ENCODE measurements at regions not wholly inside any gene's neighbourhood (a gene's known extent, or its start where the extent isn't known, plus 50 kb on each side); places are given as distances from the start of the nearest gene placed in this dataset.
A peak's percentile ranks its signal among the peaks of the same experiment; 100 is the strongest.
"Not testable (repeated sequence)": the region's sequence is repeated elsewhere in the genome, so short reads cannot be mapped to it uniquely, and the experiment has no call there.

DNA sequence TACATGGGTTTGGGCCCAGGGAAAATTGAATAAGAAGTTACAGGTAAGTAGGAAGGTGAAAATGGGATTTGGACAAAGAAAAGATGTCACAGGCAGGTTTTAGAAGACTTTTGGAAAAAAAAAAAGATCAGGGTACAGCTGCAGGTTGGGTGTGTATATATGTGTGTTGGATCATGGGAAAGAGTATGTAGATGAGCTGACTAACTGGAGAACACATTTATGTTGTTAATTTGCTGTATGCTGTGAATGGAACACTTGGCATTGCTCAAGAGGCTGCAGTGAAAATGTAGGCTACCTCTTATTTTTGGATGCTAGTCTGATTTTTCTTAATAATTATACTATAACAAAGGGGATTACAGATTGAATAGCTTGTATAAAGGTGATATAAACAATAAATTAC lies 577.7 kb upstream of the USP24 start:
- H3K27me3 ChIP-seq: no peaks in the 10 kb centered on the region
- H3K9me3 ChIP-seq: no peaks in the 10 kb centered on the region
- TF ChIP-seq, protein P1, sequence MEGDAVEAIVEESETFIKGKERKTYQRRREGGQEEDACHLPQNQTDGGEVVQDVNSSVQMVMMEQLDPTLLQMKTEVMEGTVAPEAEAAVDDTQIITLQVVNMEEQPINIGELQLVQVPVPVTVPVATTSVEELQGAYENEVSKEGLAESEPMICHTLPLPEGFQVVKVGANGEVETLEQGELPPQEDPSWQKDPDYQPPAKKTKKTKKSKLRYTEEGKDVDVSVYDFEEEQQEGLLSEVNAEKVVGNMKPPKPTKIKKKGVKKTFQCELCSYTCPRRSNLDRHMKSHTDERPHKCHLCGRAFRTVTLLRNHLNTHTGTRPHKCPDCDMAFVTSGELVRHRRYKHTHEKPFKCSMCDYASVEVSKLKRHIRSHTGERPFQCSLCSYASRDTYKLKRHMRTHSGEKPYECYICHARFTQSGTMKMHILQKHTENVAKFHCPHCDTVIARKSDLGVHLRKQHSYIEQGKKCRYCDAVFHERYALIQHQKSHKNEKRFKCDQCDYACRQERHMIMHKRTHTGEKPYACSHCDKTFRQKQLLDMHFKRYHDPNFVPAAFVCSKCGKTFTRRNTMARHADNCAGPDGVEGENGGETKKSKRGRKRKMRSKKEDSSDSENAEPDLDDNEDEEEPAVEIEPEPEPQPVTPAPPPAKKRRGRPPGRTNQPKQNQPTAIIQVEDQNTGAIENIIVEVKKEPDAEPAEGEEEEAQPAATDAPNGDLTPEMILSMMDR (IDR thresholded peaks at IDR 0.05): no peak
- no peak for TF ChIP-seq POLR2A (IDR thresholded peaks at IDR 0.05)
- DNase-seq (no peak), ATAC-seq (no peak)
- no peak overlapping the region for H3K27ac ChIP-seq
- intact Hi-C loops (cut with DNase I): no loop called here
- H3K36me3 ChIP-seq (replicated peaks in 1 of 2; ENCODE audit: insufficient read depth in 1 of 2, low read depth in 2 of 2): no peaks in the 10 kb centered on the region
- no peaks in the 10 kb centered on the region for H3K4me1 ChIP-seq
- no peak overlapping the region for H3K4me3 ChIP-seq

DNA sequence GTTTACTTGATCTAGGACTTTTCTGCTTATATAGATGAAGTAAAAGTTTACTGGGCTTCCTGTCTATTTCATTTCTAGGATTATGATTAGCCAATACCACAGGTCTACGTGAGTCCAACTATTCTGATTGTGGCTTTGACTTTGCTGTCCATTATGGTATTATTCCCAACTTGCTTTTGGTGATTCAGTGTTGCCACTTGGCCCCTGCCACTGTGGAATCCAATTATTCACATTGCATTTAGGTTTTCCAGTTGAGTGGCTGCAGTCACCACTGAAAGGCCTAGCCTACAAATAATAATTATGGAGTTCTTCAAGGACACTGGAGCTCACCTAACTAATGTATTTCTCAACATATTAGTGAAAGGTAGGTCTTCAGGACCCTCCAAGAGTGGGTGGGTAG lies 574.3 kb upstream of the USP24 start:
- Histone ChIP-seq H3K9me3 (no peaks in the 10 kb centered on the region), H3K4me1 (no peaks in the 10 kb centered on the region), H3K27me3 (no peaks in the 10 kb centered on the region), H3K4me3 (no peak overlapping the region), H3K36me3 (replicated peaks in 1 of 2; ENCODE audit: insufficient read depth in 1 of 2, low read depth in 2 of 2) (no peaks in the 10 kb centered on the region), H3K27ac (no peak overlapping the region)
- WGBS, 2 donors: 94 to 100% methylated on average over 1 of the region's 1 CpG
- DNase-seq: no peak
- ATAC-seq: no peak
- no peak for TF ChIP-seq POLR2A (IDR thresholded peaks at IDR 0.05)
- TF ChIP-seq, protein P1 (IDR thresholded peaks at IDR 0.05): no peak
- intact Hi-C loops (cut with DNase I): no loop called here

DNA sequence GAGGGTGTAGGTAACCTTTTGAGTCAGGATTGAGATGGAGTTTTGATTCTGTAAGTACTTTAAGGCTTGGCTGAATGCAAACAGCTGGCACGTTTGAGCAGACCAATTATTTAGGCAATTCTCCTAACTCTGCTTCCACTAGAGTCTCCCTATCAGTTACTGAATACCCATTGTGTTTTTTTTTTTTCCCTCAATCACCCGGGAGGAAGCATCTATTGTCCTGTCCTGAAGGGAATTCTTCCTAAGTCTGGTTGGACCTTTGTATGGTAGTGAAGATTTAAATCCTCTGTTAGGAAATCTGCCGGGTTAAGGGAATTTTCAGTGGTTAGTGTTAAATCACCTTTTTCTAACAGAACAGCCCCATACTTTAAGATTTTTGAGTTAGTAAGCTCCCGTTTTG lies 571.2 kb upstream of the USP24 start:
- 53 to 56% methylated on average over 4 of the region's 4 CpGs for WGBS, 2 donors
- intact Hi-C loops (cut with DNase I): no loop called here

DNA sequence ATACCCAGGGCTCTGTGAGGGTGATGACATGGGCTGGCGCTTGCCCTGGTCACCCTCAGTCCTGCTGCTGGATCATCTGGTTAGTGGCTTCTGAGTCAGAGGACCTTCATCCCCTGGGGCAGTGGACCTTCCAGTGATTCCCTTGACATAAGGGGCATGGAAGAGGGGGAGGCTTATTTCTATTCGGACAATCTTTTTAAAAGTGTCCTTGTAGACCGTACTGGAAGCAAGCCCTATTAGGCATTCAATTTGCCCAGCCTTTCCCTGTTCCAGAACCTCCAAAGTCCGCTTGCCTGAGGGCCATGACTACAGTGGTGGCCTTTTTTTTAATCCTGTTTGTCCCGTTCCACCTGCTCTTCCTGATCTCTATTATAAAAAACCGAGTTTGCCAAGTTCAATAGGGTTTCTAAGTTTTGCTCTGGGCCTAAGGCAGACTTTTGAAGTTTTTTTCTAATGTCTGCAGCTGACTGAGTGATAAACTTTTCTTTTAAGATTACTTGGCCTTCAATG lies 569.8 kb upstream of the USP24 start:
- H3K36me3 ChIP-seq (replicated peaks in 1 of 2; ENCODE audit: insufficient read depth in 1 of 2, low read depth in 2 of 2); H3K4me1 ChIP-seq; ATAC-seq; H3K9me3 ChIP-seq; H3K27ac ChIP-seq; intact Hi-C loops (cut with DNase I); H3K4me3 ChIP-seq; H3K27me3 ChIP-seq: not testable (repeated sequence)
- WGBS, 2 donors: 45 to 53% methylated on average over 6 of the region's 6 CpGs
- peak in 2 of 4 donors; percentile 18 to 29 for DNase-seq

More for the DNA sequence above, 571.2 kb upstream of the USP24 start:
- Histone ChIP-seq H3K4me3 (no peak overlapping the region), H3K36me3 (replicated peaks in 1 of 2; ENCODE audit: insufficient read depth in 1 of 2, low read depth in 2 of 2) (no peaks in the 10 kb centered on the region), H3K4me1 (no peaks in the 10 kb centered on the region), H3K9me3 (no peaks in the 10 kb centered on the region), H3K27ac (no peak overlapping the region), H3K27me3 (no peaks in the 10 kb centered on the region)
- TF ChIP-seq, protein P1 (IDR thresholded peaks at IDR 0.05): no peak
- TF ChIP-seq POLR2A (IDR thresholded peaks at IDR 0.05): no peak
- ATAC-seq (no peak), DNase-seq (no peak)

DNA sequence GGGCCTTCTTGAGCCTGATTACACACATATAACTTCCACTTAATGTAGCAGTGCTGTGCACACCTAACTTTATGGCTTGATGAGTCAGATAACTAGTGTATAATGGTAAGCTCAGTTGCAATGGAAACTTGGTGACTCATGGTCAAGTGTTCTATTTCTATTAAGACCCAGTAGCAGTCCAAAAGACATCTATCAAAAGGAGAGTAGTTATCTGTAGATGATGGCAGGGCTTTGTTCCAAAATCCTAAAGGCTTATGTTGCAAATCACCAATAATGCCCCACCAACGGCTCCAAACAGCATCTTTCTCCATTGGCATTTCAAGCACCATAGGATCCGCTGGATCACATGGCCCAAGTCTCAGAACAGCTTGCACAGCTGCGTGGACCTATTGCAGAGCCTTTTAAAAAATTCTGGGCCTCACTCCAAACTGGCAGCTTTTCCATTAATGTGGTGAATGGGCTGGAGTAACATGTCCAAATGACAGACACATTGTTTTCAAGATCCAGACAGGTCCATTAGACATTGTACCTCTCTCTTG lies 566.8 kb upstream of the USP24 start:
- Histone ChIP-seq H3K27ac (no peak overlapping the region), H3K27me3 (no peaks in the 10 kb centered on the region), H3K4me1 (no peaks in the 10 kb centered on the region), H3K36me3 (replicated peaks in 1 of 2; ENCODE audit: insufficient read depth in 1 of 2, low read depth in 2 of 2) (no peaks in the 10 kb centered on the region), H3K4me3 (no peak overlapping the region), H3K9me3 (no peaks in the 10 kb centered on the region)
- peak in 2 of 4 donors; percentile 26 to 50 for DNase-seq
- 59 to 69% methylated on average over 3 of the region's 3 CpGs for WGBS, 2 donors
- ATAC-seq: no peak
- intact Hi-C loops (cut with DNase I): no loop called here
- TF ChIP-seq POLR2A (IDR thresholded peaks at IDR 0.05): no peak
- TF ChIP-seq, protein P1 (IDR thresholded peaks at IDR 0.05): no peak
